ENCODE measurements at regions not wholly inside any gene's neighbourhood (a gene's known extent, or its start where the extent isn't known, plus 50 kb on each side); places are given as distances from the start of the nearest gene placed in this dataset.
"Not testable (repeated sequence)": the region's sequence is repeated elsewhere in the genome, so short reads cannot be mapped to it uniquely, and the experiment has no call there.

- no peak for FAIRE-seq
These were observed 468.5 kb downstream of the TMEM232 start for GRCh38 chr5:110257971-110258370.

- no peak for FAIRE-seq
These were observed 467.8 kb downstream of the TMEM232 start for GRCh38 chr5:110258460-110259216.

- no peak for FAIRE-seq
These were observed 463.7 kb downstream of the TMEM232 start for GRCh38 chr5:110262749-110263148.

- no peak for FAIRE-seq
These were observed 461.8 kb downstream of the TMEM232 start for GRCh38 chr5:110264661-110265060.

GRCh38 chr5:110265162-110265561 is 461.3 kb downstream of the TMEM232 start:
- no peak for FAIRE-seq

- FAIRE-seq: no peak
These were observed 458.8 kb downstream of the TMEM232 start for GRCh38 chr5:110267714-110268113.

- FAIRE-seq: no peak
These were observed 458.2 kb downstream of the TMEM232 start for GRCh38 chr5:110268283-110268682.

GRCh38 chr5:110268985-110269384 is 457.5 kb downstream of the TMEM232 start:
- FAIRE-seq: no peak

GRCh38 chr5:110269478-110270142 is 456.9 kb downstream of the TMEM232 start:
- no peak for FAIRE-seq

GRCh38 chr5:110275878-110276277 is 450.6 kb downstream of the TMEM232 start:
- no peak for FAIRE-seq

GRCh38 chr5:110278449-110278848 is 448.0 kb downstream of the TMEM232 start:
- not testable (repeated sequence) for FAIRE-seq

- not testable (repeated sequence) for FAIRE-seq
These were observed 442.4 kb downstream of the TMEM232 start for GRCh38 chr5:110284121-110284520.

GRCh38 chr5:110288766-110289511 is 437.5 kb downstream of the TMEM232 start:
- no peak for FAIRE-seq

- no peak for FAIRE-seq
These were observed 437.0 kb downstream of the TMEM232 start for GRCh38 chr5:110289512-110289810.

GRCh38 chr5:110290542-110290941 is 435.9 kb downstream of the TMEM232 start:
- no peak for FAIRE-seq

- no peak for FAIRE-seq
These were observed 432.2 kb downstream of the TMEM232 start for GRCh38 chr5:110294281-110294680.

- FAIRE-seq: no peak
These were observed 429.3 kb downstream of the TMEM232 start for GRCh38 chr5:110297152-110297670.

GRCh38 chr5:110304176-110304575 is 422.3 kb downstream of the TMEM232 start:
- no peak for FAIRE-seq

GRCh38 chr5:110306650-110307049 is 419.8 kb downstream of the TMEM232 start:
- no peak for FAIRE-seq

GRCh38 chr5:110309222-110309621 is 417.2 kb downstream of the TMEM232 start:
- no peak for FAIRE-seq

- not testable (repeated sequence) for FAIRE-seq
These were observed 409.9 kb downstream of the TMEM232 start for GRCh38 chr5:110316566-110316965.

GRCh38 chr5:110321117-110321516 is 405.4 kb downstream of the TMEM232 start:
- FAIRE-seq: no peak

GRCh38 chr5:110323357-110323756 is 403.1 kb downstream of the TMEM232 start:
- FAIRE-seq: no peak

- FAIRE-seq: no peak
These were observed 402.6 kb downstream of the TMEM232 start for GRCh38 chr5:110323832-110324231.
